Motor neuron (in vitro differentiated cells): ENCODE measurements at regions not wholly inside any gene's neighbourhood (a gene's known extent, or its start where the extent isn't known, plus 50 kb on each side); places are given as distances from the start of the nearest gene placed in this dataset.
"Not testable (repeated sequence)": the region's sequence is repeated elsewhere in the genome, so short reads cannot be mapped to it uniquely, and the experiment has no call there.

ENCODE experiments used
- ATAC-seq, 8 experiments: fragments of 200-7000 bp; cut with Tn5 transposase; replicated peaks in 6 of 8; 2 replicates each; pipeline ENCODE4 v1.8.0; 2021; ENCODE audit warnings: mild to moderate bottlenecking in 8 of 8, moderate library complexity in 8 of 8
- H3K27ac ChIP-seq, 2 donors: fragments of 250-450 bp; sonication (Bioruptor Pico); 2 replicates each; pipeline ENCODE4 v1.9.0; 2021; ENCODE audit warnings: antibody characterized with exemption in 2 of 2, mild to moderate bottlenecking in 2 of 2, moderate library complexity in 1 of 2
- H3K4me1 ChIP-seq, 2 donors: fragments of 250-450 bp; sonication (Bioruptor Pico); replicated peaks in 1 of 2; 2 replicates each; pipeline ENCODE4 v1.6.1; 2021; ENCODE audit warnings: antibody characterized with exemption in 2 of 2, mild to moderate bottlenecking in 2 of 2, moderate library complexity in 1 of 2
- H3K4me3 ChIP-seq, 5 donors: fragments of 250-450 bp; sonication (Bioruptor Pico); 2 replicates each; pipeline ENCODE4 v1.9.0; 2021; ENCODE audit warnings: antibody characterized with exemption in 5 of 5, mild to moderate bottlenecking in 5 of 5, moderate library complexity in 4 of 5
- WGBS, 10 experiments: fragments of 450-650 bp; shearing (Covaris generic); methylation state at CpG; one replicate each; pipeline ENCODE4 v1.0.0; 2022; 5-methylcytosine and 5-hydroxymethylcytosine counted together
- in situ Hi-C, 9 experiments: fragments of 400-800 bp; cut with MboI; loops; one replicate each; pipeline ENCODE4 v1.15.0; 2021; ENCODE audit warnings: low sequenced_read_pairs in 9 of 9, low pct_unique_long_range_greater_than_20kb in 2 of 9; ENCODE audit not compliant: unreplicated experiment in 9 of 9

- Histone ChIP-seq H3K4me1 (peaks cover 2 to 3% of the 10 kb centered on the region in 2 donors), H3K4me3 (no peak overlapping the region), H3K27ac (no peak overlapping the region)
- WGBS, 10 experiments: 5 to 90% (median 71%) methylated on average over 1 to 3 of the region's 3 CpGs; no CpG with 5 or more reads in 2 of the 10 experiments
- ATAC-seq: peak in 2 of 8 experiments; percentile 25 to 43
- in situ Hi-C loops: no loop called here
These were observed 140.5 kb upstream of the ATXN1 start for GRCh38 chr6:16901782-16902181.

DNA sequence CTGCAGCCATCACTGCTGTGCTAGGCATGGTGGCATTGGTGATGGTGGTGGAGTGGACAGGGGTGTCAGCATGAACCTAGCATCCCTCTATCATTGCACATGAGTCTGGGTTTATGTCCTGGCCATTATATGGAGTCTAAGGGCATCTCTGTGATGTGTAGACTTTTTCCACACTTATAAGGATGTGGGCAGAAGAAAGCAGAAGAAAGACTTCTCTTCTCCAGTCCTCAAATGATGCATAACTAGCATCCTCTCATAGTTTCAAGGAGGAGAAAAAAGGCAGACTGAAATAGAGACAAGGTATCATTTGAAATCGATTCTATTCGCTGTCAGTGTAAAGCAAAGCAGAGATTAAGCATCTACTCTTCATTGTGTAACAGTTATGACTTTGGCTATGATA lies 140.0 kb upstream of the ATXN1 start:
- Histone ChIP-seq H3K4me3 (no peak overlapping the region), H3K4me1 (peaks cover 2 to 3% of the 10 kb centered on the region in 2 donors), H3K27ac (no peak overlapping the region)
- WGBS, 10 experiments: 62 to 100% (median 89%) methylated on average over 1 to 2 of the region's 2 CpGs; no CpG with 5 or more reads in 2 of the 10 experiments
- ATAC-seq: no peak
- in situ Hi-C loops: no loop called here

GRCh38 chr6:16898640-16899396 lies 137.6 kb upstream of the ATXN1 start:
- H3K27ac ChIP-seq: no peak overlapping the region
- H3K4me3 ChIP-seq: no peak overlapping the region
- no peak for ATAC-seq
- WGBS, 10 experiments: 56 to 89% (median 79%) methylated on average over 2 to 8 of the region's 8 CpGs
- H3K4me1 ChIP-seq: peaks cover 2 to 3% of the 10 kb centered on the region in 2 donors
- in situ Hi-C loops: no loop called here

DNA sequence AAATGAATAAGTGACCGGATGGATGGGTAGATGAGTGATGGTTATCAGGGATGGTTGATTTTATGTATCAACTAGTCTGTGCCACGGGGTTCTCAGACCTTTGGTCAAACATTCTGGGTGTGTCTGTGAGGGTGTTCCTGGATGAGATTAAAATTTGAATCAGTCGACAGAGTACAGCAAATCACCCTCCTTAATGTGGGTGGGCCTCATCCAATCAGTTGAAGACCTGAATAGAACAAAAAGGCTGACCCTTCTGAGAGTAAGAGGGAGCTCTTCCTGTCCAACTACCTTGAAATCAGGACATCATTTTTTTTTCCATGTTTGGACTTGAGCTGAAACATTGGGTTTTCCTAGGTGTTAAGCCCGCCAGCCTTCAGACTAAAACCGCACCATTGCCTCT lies 136.4 kb upstream of the ATXN1 start:
- ATAC-seq: no peak
- in situ Hi-C loops: no loop called here
- 67 to 100% (median 87%) methylated on average over 1 to 4 of the region's 5 CpGs; no CpG with 5 or more reads in 1 of the 10 experiments for WGBS, 10 experiments

GRCh38 chr6:16894301-16894700 lies 133.0 kb upstream of the ATXN1 start:
- Histone ChIP-seq H3K4me3 (no peak overlapping the region), H3K4me1 (peaks cover 2 to 3% of the 10 kb centered on the region in 2 donors), H3K27ac (no peak overlapping the region)
- in situ Hi-C loops: no loop called here
- no peak for ATAC-seq

More for the DNA sequence above, 136.4 kb upstream of the ATXN1 start:
- Histone ChIP-seq H3K4me3 (no peak overlapping the region), H3K4me1 (peaks cover 2 to 3% of the 10 kb centered on the region in 2 donors), H3K27ac (no peak overlapping the region)

GRCh38 chr6:16891110-16891509 lies 129.8 kb upstream of the ATXN1 start:
- H3K4me1 ChIP-seq, H3K4me3 ChIP-seq, in situ Hi-C loops, ATAC-seq, H3K27ac ChIP-seq: not testable (repeated sequence)
- WGBS, 10 experiments: 93 to 100% (median 100%) methylated on average over 1 to 5 of the region's 7 CpGs; no CpG with 5 or more reads in 3 of the 10 experiments

GRCh38 chr6:16885411-16886160 lies 124.3 kb upstream of the ATXN1 start:
- in situ Hi-C loops: no loop called here
- no peak overlapping the region for H3K4me3 ChIP-seq
- 44 to 100% (median 100%) methylated on average over 1 to 2 of the region's 4 CpGs; no CpG with 5 or more reads in 3 of the 10 experiments for WGBS, 10 experiments
- no peak overlapping the region for H3K27ac ChIP-seq
- no peak for ATAC-seq
- H3K4me1 ChIP-seq: peaks cover 5 to 9% of the 10 kb centered on the region in 2 donors

DNA sequence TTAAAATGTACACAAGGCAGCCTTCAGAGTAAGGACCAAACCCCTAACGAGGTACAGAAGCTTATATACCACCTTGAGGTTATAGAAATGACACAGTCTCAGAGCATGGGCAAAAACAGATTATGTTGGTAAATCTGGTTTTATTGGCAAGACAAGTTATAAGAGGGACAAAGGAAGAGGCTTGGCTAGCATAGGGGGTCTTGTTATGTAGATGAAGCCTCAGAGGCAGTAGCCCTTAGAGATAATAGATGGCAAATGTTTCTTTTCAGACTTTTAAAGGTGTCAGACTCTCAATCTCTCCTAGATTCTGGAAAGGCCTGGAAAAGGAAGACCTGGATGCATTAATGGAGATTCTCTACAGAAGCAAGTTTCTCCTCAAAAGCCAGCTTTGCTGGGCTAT lies 123.3 kb upstream of the ATXN1 start:
- 0 to 80% (median 60%) methylated on average over 1 of the region's 1 CpG; no CpG with 5 or more reads in 3 of the 10 experiments for WGBS, 10 experiments

GRCh38 chr6:16883414-16883813 lies 122.2 kb upstream of the ATXN1 start:
- no peak for ATAC-seq
- in situ Hi-C loops: no loop called here
- H3K4me3 ChIP-seq: no peak overlapping the region
- H3K4me1 ChIP-seq: peaks cover 5 to 9% of the 10 kb centered on the region in 2 donors
- no peak overlapping the region for H3K27ac ChIP-seq

More for the DNA sequence above, 123.3 kb upstream of the ATXN1 start:
- no peak overlapping the region for H3K4me3 ChIP-seq
- in situ Hi-C loops: no loop called here
- peaks cover 5 to 9% of the 10 kb centered on the region in 2 donors for H3K4me1 ChIP-seq
- ATAC-seq: no peak
- no peak overlapping the region for H3K27ac ChIP-seq

GRCh38 chr6:16882230-16882629 lies 121.0 kb upstream of the ATXN1 start:
- 50 to 100% (median 89%) methylated on average over 1 of the region's 1 CpG; no CpG with 5 or more reads in 1 of the 10 experiments for WGBS, 10 experiments
- in situ Hi-C loops: no loop called here
- H3K27ac ChIP-seq: no peak overlapping the region
- ATAC-seq: no peak
- no peak overlapping the region for H3K4me3 ChIP-seq
- peaks cover 5 to 9% of the 10 kb centered on the region in 2 donors for H3K4me1 ChIP-seq

DNA sequence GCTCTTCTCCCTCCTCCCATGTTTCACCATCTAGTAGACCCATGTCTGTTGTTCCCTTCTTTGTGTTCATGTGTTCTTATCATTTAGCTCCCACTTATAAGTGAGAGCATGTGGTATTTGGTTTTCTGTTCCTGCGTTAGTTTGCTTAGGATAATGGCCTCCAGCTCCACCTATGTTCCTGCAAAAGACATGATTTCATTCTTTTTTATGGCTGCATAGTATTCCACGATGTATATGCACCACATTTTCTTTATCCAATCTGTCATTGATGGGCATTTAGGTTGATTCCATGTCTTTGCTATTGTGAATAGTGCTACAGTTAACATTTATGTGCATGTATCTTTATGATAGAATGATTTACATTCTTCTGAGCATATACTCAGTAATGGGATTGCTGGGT lies 115.6 kb upstream of the ATXN1 start:
- in situ Hi-C loops, H3K27ac ChIP-seq, H3K4me3 ChIP-seq, ATAC-seq, H3K4me1 ChIP-seq: not testable (repeated sequence)
- WGBS, 10 experiments: 50 to 100% (median 86%) methylated on average over 1 to 2 of the region's 2 CpGs; no CpG with 5 or more reads in 3 of the 10 experiments

DNA sequence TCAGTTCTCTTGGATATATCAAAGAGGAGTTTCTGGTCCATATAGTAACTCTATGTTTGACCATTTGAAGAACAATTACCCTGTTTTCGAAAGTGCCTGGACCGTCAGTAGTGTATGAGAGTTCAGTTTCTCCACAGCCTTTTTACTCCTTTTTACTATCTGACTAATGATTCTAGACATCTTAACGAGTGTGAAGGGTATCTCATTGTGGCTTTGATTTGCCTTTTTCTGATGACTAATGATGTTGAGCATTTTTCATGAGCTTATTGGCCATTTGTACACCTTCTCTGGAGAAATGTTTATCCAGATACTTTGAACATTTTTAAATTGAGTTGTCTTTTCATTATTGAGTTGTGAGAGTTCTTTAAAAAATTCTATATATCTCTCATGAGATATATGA lies 114.9 kb upstream of the ATXN1 start:
- H3K4me3 ChIP-seq: no peak overlapping the region
- no peak overlapping the region for H3K27ac ChIP-seq
- ATAC-seq: no peak
- 43 to 100% (median 89%) methylated on average over 1 to 3 of the region's 3 CpGs; no CpG with 5 or more reads in 1 of the 10 experiments for WGBS, 10 experiments
- no peaks in the 10 kb centered on the region for H3K4me1 ChIP-seq
- in situ Hi-C loops: no loop called here

DNA sequence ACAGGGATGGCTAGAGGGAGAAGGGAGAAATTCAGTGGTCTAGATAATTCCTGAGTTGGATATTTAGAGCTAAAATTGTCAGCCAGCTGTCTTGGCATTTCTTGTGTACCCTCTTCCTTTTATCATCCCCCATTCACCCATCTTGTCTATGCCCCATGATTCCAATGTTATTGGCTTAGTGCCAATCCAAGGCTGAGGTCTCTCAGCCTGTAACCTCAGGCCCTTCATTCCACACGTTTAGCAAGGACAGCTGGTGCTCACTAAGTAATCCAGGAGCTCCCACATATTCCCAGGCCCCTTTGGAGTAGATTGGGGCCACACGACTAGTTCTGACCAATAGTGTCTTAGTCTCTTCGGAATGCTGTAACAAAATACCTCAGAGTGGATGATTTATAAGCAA lies 112.4 kb upstream of the ATXN1 start:
- no peak overlapping the region for H3K27ac ChIP-seq
- 60 to 76% (median 72%) methylated on average over 1 to 3 of the region's 3 CpGs; no CpG with 5 or more reads in 7 of the 10 experiments for WGBS, 10 experiments
- ATAC-seq: no peak
- no peak overlapping the region for H3K4me3 ChIP-seq
- no peaks in the 10 kb centered on the region for H3K4me1 ChIP-seq
- in situ Hi-C loops: no loop called here
